Effector memory CD8-positive, alpha-beta T cell (primary cell): ENCODE measurements at regions not wholly inside any gene's neighbourhood (a gene's known extent, or its start where the extent isn't known, plus 50 kb on each side); places are given as distances from the start of the nearest gene placed in this dataset.
A peak's percentile ranks its signal among the peaks of the same experiment; 100 is the strongest.

ENCODE experiments used
- ATAC-seq: fragments of 150-1000 bp; cut with Tn5 transposase; replicated peaks from 2 replicates; pipeline ENCODE4 v1.10.0; 2021; ENCODE audit warnings: mild to moderate bottlenecking, moderate library complexity
- DNase-seq, 3 experiments: peaks; one replicate each; pipeline ENCODE4 v3.0.0; 2021
- H3K27ac Mint-ChIP-seq, 2 donors: one replicate each; pipeline ENCODE4 v1.8.0; 2022; ENCODE audit warnings: mild to moderate bottlenecking in 2 of 2, mixed read lengths in 2 of 2, moderate library complexity in 2 of 2
- H3K27me3 Mint-ChIP-seq, 2 donors: one replicate each; pipeline ENCODE4 v1.8.0; 2022; ENCODE audit warnings: mixed read lengths in 2 of 2
- H3K36me3 Mint-ChIP-seq: one replicate; pipeline ENCODE4 v1.8.0; 2022; ENCODE audit warnings: mild to moderate bottlenecking, moderate library complexity, mixed read lengths; ENCODE audit not compliant: insufficient read depth
- H3K4me1 Mint-ChIP-seq, 2 donors: one replicate each; pipeline ENCODE4 v1.8.0; 2022; ENCODE audit warnings: low read depth in 2 of 2, mixed read lengths in 2 of 2
- H3K4me3 Mint-ChIP-seq, 2 donors: one replicate each; pipeline ENCODE4 v1.8.0; 2022; ENCODE audit warnings: mild to moderate bottlenecking in 2 of 2, mixed read lengths in 2 of 2, moderate library complexity in 2 of 2
- H3K9me3 Mint-ChIP-seq, 2 donors: one replicate each; pipeline ENCODE4 v1.8.0; 2022; ENCODE audit warnings: mixed read lengths in 2 of 2

DNA sequence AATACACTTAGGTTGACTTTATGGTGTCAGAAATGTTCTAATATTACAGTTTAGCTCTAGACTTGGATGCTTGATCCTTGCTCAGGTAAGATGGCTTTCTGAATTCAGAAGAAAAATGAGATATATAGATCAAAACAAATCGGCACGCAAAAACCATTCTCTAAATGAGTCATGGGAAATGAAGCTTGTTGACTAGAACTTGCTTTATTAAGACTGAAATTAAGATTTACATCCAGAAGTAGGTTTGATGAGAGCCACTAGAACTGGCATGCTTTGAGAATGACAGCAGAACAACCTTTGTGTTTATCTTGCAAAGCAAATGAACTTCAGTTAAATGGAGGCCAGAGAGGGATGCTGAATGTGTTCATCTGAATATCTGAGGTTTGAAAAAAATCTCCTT is 304.9 kb upstream of the KLF3 start:
- DNase-seq, result no peak
- H3K36me3 Mint-ChIP-seq, result no peaks in the 10 kb centered on the region
- H3K9me3 Mint-ChIP-seq, result no peaks in the 10 kb centered on the region
- no peak overlapping the region for H3K27ac Mint-ChIP-seq
- H3K4me3 Mint-ChIP-seq, result no peak overlapping the region
- H3K4me1 Mint-ChIP-seq, result peaks cover 0 to 1% of the 10 kb centered on the region in 2 donors
- H3K27me3 Mint-ChIP-seq, result no peaks in the 10 kb centered on the region
- no peak for ATAC-seq

DNA sequence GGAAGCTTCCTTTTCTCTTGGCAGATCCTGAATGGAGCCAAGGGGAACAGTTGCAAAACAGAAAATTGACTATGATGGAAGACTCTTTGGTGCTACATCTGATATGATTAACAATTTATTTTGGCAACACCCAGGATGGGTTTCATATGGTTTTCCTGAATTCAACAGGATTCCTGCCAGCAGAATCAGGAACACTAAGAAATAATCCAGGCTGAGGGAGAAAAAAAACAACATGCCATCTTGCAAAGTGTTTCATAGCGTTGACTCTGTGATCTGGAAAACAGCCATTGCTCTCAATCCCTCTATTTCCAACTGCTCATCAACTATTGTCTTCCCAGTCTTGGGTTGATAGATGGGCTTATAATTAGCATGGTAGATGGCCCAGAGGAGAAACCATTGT is 303.8 kb upstream of the KLF3 start:
- Mint-ChIP-seq H3K4me3 (no peak overlapping the region), H3K36me3 (no peaks in the 10 kb centered on the region), H3K4me1 (peaks cover 0 to 1% of the 10 kb centered on the region in 2 donors), H3K27me3 (no peaks in the 10 kb centered on the region), H3K27ac (no peak overlapping the region), H3K9me3 (no peaks in the 10 kb centered on the region)
- ATAC-seq (no peak), DNase-seq (no peak)

DNA sequence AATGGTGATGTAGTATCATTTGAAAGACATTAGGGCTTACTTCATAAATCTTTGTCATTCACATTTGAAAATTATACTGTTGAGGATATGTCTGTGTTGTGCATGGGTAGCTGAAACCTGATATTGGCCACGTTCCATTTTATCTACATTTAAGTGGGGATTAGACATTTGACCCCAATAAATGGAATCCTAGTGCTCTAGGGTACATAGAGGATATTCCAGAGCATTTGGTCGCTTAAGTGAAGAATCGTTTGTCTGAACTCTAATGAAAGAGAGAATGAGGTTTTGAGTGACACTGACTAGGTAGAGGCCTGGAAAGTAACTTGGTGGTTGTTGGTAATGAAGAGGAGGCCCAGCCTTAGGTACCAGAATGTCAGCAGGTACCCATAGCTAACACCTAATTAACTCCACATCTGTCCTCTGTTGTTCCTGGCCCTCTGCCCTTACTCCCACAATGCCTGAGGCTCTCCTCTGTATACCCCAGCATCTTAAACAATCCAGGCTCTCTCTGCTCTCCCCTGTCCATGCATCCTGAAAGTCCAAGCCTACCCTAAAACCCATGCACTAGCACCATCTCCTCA is 299.5 kb upstream of the KLF3 start:
- ATAC-seq (no peak), DNase-seq (no peak)
- Mint-ChIP-seq H3K27me3 (no peaks in the 10 kb centered on the region), H3K9me3 (no peaks in the 10 kb centered on the region), H3K4me1 (peaks cover 0 to 1% of the 10 kb centered on the region in 2 donors), H3K4me3 (no peak overlapping the region), H3K27ac (peak overlapping the region in 1 of 2 donors; percentile 73), H3K36me3 (no peaks in the 10 kb centered on the region)

DNA sequence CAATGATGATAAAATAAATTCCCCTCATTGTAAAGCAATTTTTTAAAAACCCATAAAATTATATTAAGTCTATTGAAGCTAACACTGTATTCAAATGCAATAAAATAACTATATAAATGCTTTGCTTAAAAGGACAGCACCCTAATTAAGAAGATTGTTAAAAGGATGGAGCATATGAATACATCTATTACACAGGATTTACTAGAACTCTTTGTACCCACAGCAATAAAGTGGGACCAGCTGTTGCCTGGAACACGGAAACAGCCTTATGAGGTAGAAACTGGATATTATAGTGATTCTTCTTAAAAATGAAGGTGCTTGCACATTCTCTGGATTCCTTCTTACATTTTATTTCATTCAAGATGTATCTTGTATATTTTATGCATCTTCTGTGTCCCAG is 298.7 kb upstream of the KLF3 start:
- H3K4me3 Mint-ChIP-seq, result no peak overlapping the region
- DNase-seq, result no peak

DNA sequence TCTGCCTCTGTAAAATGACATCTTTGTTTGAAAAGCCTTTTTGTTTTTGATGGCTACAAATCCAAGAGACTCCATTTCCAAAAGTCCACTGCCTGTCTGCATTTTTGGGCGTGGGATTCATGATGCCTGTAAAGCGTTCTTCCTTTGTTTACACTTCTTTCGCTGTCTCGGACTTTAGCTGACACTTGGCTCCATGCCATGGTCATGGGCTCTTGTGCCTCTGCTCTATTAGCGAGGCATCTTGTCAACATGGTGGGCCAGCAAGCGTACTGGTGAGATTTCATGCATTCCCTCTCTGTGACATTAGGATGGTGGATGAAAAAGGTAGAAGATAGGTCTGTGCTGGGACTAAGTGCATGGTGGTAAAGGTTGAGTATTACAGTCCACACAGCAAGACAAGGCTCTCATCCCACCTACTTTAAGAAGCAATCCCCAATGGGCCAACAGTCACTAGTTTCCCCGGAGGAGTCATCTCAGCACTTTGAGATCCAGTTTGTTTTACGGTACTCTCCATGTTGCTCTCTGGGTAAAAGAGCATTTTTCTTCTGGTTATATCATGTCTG is 298.2 kb upstream of the KLF3 start:
- Mint-ChIP-seq H3K36me3 (no peaks in the 10 kb centered on the region), H3K27me3 (no peaks in the 10 kb centered on the region), H3K4me1 (no peaks in the 10 kb centered on the region), H3K27ac (no peak overlapping the region), H3K9me3 (no peaks in the 10 kb centered on the region), H3K4me3 (no peak overlapping the region)
- no peak for ATAC-seq
- no peak for DNase-seq

More for the DNA sequence above, 298.7 kb upstream of the KLF3 start:
- H3K27me3 Mint-ChIP-seq, result no peaks in the 10 kb centered on the region
- no peaks in the 10 kb centered on the region for H3K36me3 Mint-ChIP-seq
- ATAC-seq, result no peak
- H3K9me3 Mint-ChIP-seq, result no peaks in the 10 kb centered on the region
- no peak overlapping the region for H3K27ac Mint-ChIP-seq
- no peaks in the 10 kb centered on the region for H3K4me1 Mint-ChIP-seq

DNA sequence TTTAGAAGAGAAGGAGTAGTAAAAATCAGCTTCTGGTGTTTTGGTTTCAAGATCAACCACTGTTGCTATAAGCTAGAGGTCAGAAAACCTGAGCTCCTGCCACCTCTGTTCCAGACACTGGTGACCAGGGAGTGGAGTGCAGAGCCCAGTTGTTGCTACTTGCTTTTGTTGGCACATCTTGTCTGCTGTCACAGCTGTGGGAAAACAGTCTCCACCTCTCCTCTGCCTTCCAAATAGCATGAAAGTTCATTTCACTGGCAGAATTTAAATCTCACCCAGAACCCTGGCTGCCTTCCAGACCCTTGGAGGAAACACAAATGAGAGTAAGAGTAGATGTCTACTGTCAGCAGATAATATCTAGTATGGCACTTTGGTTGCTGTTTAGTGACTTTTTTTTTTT is 297.5 kb upstream of the KLF3 start:
- Mint-ChIP-seq H3K36me3 (no peaks in the 10 kb centered on the region), H3K4me3 (no peak overlapping the region), H3K27me3 (no peaks in the 10 kb centered on the region), H3K9me3 (no peaks in the 10 kb centered on the region), H3K4me1 (no peaks in the 10 kb centered on the region), H3K27ac (no peak overlapping the region)
- DNase-seq, result no peak
- ATAC-seq, result no peak

DNA sequence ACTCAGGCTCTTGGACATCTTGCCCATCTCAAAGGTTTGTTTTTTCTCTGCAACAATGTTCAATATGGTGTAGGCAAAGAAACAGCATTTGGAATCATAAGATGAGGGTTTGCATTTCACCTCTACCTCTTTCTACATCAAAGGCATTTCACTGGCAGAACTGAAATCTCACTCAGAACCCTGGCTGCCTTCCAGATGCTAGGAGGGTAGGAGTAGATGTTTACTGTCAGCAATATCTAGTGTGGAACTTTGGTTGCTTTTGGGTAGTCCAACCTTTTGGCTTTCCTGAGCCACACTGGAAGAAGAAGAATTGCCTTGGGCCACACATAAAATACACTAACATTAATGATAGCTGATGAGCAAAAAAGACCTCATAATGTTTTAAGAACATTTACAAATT is 297.0 kb upstream of the KLF3 start:
- no peak overlapping the region for H3K27ac Mint-ChIP-seq
- no peaks in the 10 kb centered on the region for H3K4me1 Mint-ChIP-seq
- H3K27me3 Mint-ChIP-seq, result no peaks in the 10 kb centered on the region
- H3K36me3 Mint-ChIP-seq, result no peaks in the 10 kb centered on the region
- no peaks in the 10 kb centered on the region for H3K9me3 Mint-ChIP-seq
- no peak overlapping the region for H3K4me3 Mint-ChIP-seq
- DNase-seq (no peak), ATAC-seq (no peak)

DNA sequence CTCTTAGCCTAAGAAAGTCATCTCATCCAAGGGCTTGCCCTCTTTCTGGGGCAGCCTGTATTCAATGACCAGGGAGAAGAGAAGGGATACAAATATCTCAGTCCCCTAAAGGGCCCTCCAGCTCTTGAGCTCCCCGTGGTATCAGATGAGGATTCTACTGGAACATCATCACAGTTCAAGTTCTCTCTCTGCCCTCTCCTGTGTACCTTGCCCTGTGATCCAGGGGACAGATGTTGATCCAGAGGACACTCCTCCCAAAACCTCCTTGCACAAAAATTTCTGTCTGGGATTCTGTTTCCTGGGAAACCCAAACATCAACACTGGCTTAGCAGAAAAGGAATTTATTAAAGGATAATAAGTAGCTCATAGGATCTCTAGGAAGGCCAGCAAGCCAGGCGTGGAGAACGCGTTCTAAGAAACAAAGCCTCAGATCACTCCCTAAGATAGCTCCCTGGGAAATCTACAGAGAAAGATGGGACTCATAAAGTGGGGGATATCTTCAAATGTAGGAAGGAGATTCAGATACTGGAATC is 296.3 kb upstream of the KLF3 start:
- H3K4me1 Mint-ChIP-seq, result no peaks in the 10 kb centered on the region
- no peak overlapping the region for H3K4me3 Mint-ChIP-seq
- H3K9me3 Mint-ChIP-seq, result no peaks in the 10 kb centered on the region
- ATAC-seq (no peak), DNase-seq (no peak)
- no peaks in the 10 kb centered on the region for H3K27me3 Mint-ChIP-seq
- no peaks in the 10 kb centered on the region for H3K36me3 Mint-ChIP-seq
- no peak overlapping the region for H3K27ac Mint-ChIP-seq

DNA sequence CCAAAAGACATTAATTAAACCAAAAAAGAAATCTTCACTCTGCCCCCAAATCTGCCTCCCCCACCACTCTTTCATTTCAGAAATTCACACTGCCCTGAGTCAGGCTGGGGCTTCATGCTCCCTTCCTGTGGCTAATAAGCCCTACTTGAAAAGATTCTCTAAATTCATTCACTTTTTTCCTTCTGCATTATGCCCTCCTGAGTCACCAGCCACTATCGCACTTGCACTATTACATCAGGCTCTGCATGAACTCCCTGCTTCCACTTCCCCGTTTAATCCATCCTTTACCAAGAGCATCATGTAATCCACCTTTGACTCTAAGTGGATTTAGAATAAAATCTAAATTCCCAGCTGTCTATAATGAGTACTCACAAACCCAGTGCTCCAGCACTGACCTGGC is 295.4 kb upstream of the KLF3 start:
- Mint-ChIP-seq H3K4me1 (peaks cover 0 to 4% of the 10 kb centered on the region in 2 donors), H3K27ac (no peak overlapping the region), H3K4me3 (no peak overlapping the region), H3K36me3 (no peaks in the 10 kb centered on the region), H3K9me3 (no peaks in the 10 kb centered on the region), H3K27me3 (no peaks in the 10 kb centered on the region)
- no peak for ATAC-seq
- DNase-seq, result no peak

DNA sequence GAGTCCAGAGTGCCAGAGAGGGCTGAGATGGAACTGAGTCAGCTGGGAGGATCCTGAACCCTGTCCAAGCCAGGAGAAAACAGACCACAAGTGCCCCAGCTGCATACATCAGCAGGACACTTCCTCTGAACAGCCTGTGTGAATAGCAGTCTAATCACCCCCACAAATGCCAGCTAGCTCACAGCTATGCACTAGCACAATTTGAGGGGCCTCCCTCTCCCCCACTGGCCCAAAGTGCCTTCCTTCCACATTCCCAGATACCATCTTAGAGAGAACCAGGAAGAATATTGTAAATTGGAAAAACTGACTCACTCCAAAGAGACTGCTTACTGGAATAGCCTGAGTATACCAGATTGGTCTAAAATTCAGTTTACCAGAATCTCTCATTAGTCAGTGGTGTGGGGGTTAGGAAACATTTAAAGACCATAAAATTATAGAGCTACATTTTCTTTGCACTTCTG is 292.6 kb upstream of the KLF3 start:
- H3K27me3 Mint-ChIP-seq, result no peaks in the 10 kb centered on the region
- H3K4me1 Mint-ChIP-seq, result peaks cover 0 to 4% of the 10 kb centered on the region in 2 donors
- ATAC-seq, result no peak
- H3K4me3 Mint-ChIP-seq, result no peak overlapping the region
- H3K36me3 Mint-ChIP-seq, result no peaks in the 10 kb centered on the region
- no peaks in the 10 kb centered on the region for H3K9me3 Mint-ChIP-seq
- no peak for DNase-seq
- no peak overlapping the region for H3K27ac Mint-ChIP-seq

DNA sequence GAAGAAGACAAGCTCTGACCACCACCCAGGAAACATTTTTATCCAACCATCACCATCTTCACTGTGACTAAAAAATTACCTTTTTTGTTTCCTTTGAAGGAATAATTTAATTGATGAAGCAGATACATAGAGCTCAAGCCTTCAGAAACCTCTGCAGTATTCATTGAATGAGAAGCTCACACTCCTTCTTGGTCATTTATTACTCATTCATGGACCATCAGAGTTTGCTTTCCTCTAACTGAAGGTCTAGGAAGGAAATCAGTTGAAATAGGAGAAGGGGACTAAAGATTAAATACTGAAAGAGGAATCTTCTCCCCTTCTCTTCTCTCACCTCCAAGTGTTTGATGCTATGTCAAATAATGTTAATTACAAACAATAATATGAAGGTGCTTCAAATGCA is 290.6 kb upstream of the KLF3 start:
- Mint-ChIP-seq H3K9me3 (no peaks in the 10 kb centered on the region), H3K36me3 (no peaks in the 10 kb centered on the region), H3K27me3 (no peaks in the 10 kb centered on the region), H3K27ac (no peak overlapping the region), H3K4me1 (peaks cover 0 to 13% of the 10 kb centered on the region in 2 donors), H3K4me3 (no peak overlapping the region)
- no peak for DNase-seq
- ATAC-seq, result no peak

DNA sequence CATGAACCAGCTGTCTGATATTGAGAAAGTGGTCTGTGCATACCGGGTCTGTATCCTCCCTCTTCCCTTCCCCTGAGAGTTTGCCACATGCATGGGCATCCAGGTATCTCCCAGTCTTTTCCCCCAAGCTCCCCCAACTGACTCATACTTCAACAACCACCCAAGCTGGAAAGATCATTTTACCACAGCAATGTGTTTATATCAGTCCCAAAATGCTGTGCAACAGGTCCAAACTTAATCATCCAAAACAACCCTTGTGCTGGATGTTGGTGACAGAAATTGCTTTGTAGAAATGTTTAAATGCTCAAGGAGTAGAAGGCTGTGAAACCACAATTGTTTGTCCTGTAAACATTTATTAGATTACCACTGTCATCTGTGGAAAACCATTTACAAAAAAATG is 286.8 kb upstream of the KLF3 start:
- Mint-ChIP-seq H3K4me3 (no peak overlapping the region), H3K36me3 (no peaks in the 10 kb centered on the region), H3K27ac (no peak overlapping the region), H3K27me3 (no peaks in the 10 kb centered on the region), H3K9me3 (no peaks in the 10 kb centered on the region), H3K4me1 (peaks cover 0 to 13% of the 10 kb centered on the region in 2 donors)
- ATAC-seq (no peak), DNase-seq (no peak)

DNA sequence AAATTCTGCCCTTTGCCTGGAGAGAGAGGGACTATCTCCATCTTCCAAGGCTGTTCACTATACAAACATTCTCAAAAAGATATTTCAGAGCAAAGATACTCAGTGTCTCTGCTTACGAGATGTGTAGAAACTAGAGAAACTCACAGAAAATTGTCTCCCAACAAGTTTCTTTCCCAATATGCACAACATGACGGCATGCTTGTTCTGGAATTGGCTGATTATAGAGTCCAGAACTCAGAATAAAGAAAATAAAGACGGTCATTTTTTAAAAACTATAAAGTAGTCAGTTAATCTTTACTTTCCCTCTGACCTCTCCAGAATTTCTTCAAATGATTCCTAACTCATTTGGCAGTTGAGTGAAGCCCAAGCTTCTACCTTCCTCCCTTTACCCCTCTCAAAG is 285.5 kb upstream of the KLF3 start:
- ATAC-seq (no peak), DNase-seq (no peak)
- no peaks in the 10 kb centered on the region for H3K9me3 Mint-ChIP-seq
- H3K4me1 Mint-ChIP-seq, result peaks cover 0 to 9% of the 10 kb centered on the region in 2 donors
- H3K27ac Mint-ChIP-seq, result no peak overlapping the region
- H3K4me3 Mint-ChIP-seq, result no peak overlapping the region
- no peaks in the 10 kb centered on the region for H3K27me3 Mint-ChIP-seq
- no peaks in the 10 kb centered on the region for H3K36me3 Mint-ChIP-seq

DNA sequence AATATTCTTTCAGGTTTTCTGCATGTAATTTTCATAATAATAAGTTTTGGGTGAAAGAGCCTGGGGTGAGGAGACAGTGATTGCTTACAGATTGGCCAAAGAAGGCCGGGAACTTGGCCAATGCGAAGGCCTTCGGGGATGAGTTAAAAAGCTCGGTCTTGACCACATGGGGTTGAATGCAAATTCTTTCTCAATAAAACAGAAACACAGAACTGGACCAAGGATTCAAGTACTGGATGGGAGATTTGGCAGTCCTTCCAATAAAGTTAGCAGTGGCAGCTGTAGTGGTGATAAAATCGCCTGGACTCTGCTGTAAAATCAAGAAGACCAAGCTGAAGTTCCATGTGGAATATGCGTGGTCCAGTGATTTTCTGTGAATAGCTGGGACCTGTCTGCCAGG is 282.2 kb upstream of the KLF3 start:
- ATAC-seq, result no peak
- Mint-ChIP-seq H3K27me3 (no peaks in the 10 kb centered on the region), H3K9me3 (no peaks in the 10 kb centered on the region), H3K4me1 (peaks cover 0 to 15% of the 10 kb centered on the region in 2 donors), H3K4me3 (no peak overlapping the region), H3K36me3 (no peaks in the 10 kb centered on the region), H3K27ac (no peak overlapping the region)
- no peak for DNase-seq
